ENCODE measurements at regions not wholly inside any gene's neighbourhood (a gene's known extent, or its start where the extent isn't known, plus 50 kb on each side); places are given as distances from the start of the nearest gene placed in this dataset.

GRCh38 chr17:79301469-79301868 lies 226.8 kb downstream of the ENGASE start:
- TF ChIP-seq CTCF (conservative IDR thresholded peaks at IDR 0.05; ENCODE audit: low read depth, low read length), result no peak
- no peak overlapping the region for H3K4me3 ChIP-seq (ENCODE audit: low read depth, low read length)
- no peak for DNase-seq (ENCODE audit: low read depth)

- DNase-seq (ENCODE audit: low read depth), result no peak
- TF ChIP-seq CTCF (conservative IDR thresholded peaks at IDR 0.05; ENCODE audit: low read depth, low read length), result no peak
- H3K4me3 ChIP-seq (ENCODE audit: low read depth, low read length), result no peak overlapping the region
These were observed 224.7 kb downstream of the ENGASE start for GRCh38 chr17:79299349-79299748.

GRCh38 chr17:79298799-79299198 lies 224.2 kb downstream of the ENGASE start:
- H3K4me3 ChIP-seq (ENCODE audit: low read depth, low read length), result no peak overlapping the region
- TF ChIP-seq CTCF (conservative IDR thresholded peaks at IDR 0.05; ENCODE audit: low read depth, low read length), result no peak

GRCh38 chr17:79296243-79296642 lies 221.6 kb downstream of the ENGASE start:
- no peak overlapping the region for H3K4me3 ChIP-seq (ENCODE audit: low read depth, low read length)
- TF ChIP-seq CTCF (conservative IDR thresholded peaks at IDR 0.05; ENCODE audit: low read depth, low read length), result no peak
- no peak for DNase-seq (ENCODE audit: low read depth)

More at GRCh38 chr17:79298799-79299198, 224.2 kb downstream of the ENGASE start:
- DNase-seq (ENCODE audit: low read depth), result no peak

- H3K4me3 ChIP-seq (ENCODE audit: low read depth, low read length), result no peak overlapping the region
- DNase-seq (ENCODE audit: low read depth), result no peak
These were observed 220.7 kb downstream of the ENGASE start for GRCh38 chr17:79295307-79295706.

GRCh38 chr17:79294459-79295071 lies 219.9 kb downstream of the ENGASE start:
- no peak overlapping the region for H3K4me3 ChIP-seq (ENCODE audit: low read depth, low read length)
- DNase-seq (ENCODE audit: low read depth), result no peak
- TF ChIP-seq CTCF (conservative IDR thresholded peaks at IDR 0.05; ENCODE audit: low read depth, low read length), result no peak

More at GRCh38 chr17:79295307-79295706, 220.7 kb downstream of the ENGASE start:
- no peak for TF ChIP-seq CTCF (conservative IDR thresholded peaks at IDR 0.05; ENCODE audit: low read depth, low read length)

- no peak overlapping the region for H3K4me3 ChIP-seq (ENCODE audit: low read depth, low read length)
- DNase-seq (ENCODE audit: low read depth), result no peak
- TF ChIP-seq CTCF (conservative IDR thresholded peaks at IDR 0.05; ENCODE audit: low read depth, low read length), result no peak
These were observed 217.9 kb downstream of the ENGASE start for GRCh38 chr17:79292501-79292900.

All from epithelial cell of proximal tubule (primary cell).